Prostate gland (tissue), 2 donors: ENCODE measurements at regions not wholly inside any gene's neighbourhood (a gene's known extent, or its start where the extent isn't known, plus 50 kb on each side); places are given as distances from the start of the nearest gene placed in this dataset.

Source experiments
- DNase-seq: peaks from one replicate; pipeline ENCODE4 v3.0.0-alpha.2; 2019; ENCODE audit warnings: low spot score
- H3K27ac ChIP-seq, 2 donors: fragments of 200-600 bp; sonication (generic); 2 replicates each; pipeline ENCODE4 v1.5.1; 2017 to 2019
- H3K27me3 ChIP-seq: fragments of 200-600 bp; sonication (generic); replicated peaks from 2 replicates; pipeline ENCODE4 v1.5.1; 2019; ENCODE audit not compliant: insufficient read depth
- H3K36me3 ChIP-seq, 2 donors: fragments of 200-600 bp; sonication (generic); 1 replicate in 1 of 2; 2 replicates in 1 of 2; pipeline versions ENCODE4 v1.5.1 to v1.8.1; 2017 to 2019
- H3K4me1 ChIP-seq: fragments of 200-600 bp; sonication (generic); replicated peaks from 2 replicates; pipeline ENCODE4 v1.5.1; 2019
- H3K4me3 ChIP-seq, 2 donors: fragments of 200-600 bp; sonication (generic); 2 replicates each; pipeline ENCODE4 v1.5.1; 2017 to 2019
- H3K9me3 ChIP-seq: fragments of 200-600 bp; sonication (generic); 2 replicates; pipeline ENCODE4 v1.5.1; 2017
- CTCF ChIP-seq, 4 experiments: fragments of 200-600 bp in 2 of 4; fragments of 450-650 bp in 2 of 4; sonication (generic) in 2 of 4; IDR thresholded peaks; 1 replicate in 3 of 4; 2 replicates in 1 of 4; pipeline ENCODE4 v1.5.1; 2016 to 2019; ENCODE audit warnings: antibody characterized with exemption in 4 of 4, mild to moderate bottlenecking in 2 of 4, moderate library complexity in 2 of 4
- POLR2A ChIP-seq: fragments of 450-650 bp; IDR thresholded peaks from one replicate; pipeline ENCODE4 v1.6.1; 2016; ENCODE audit warnings: antibody characterized with exemption, mild to moderate bottlenecking
- POLR2AphosphoS5 ChIP-seq: sonication (generic); formaldehyde crosslinking; IDR thresholded peaks from one replicate; pipeline ENCODE4 v1.6.1; 2017; ENCODE audit warnings: antibody characterized with exemption
- WGBS: methylation state at CpG from one replicate; pipeline ENCODE4 v1.1.5; 2018; 5-methylcytosine and 5-hydroxymethylcytosine counted together
- intact Hi-C: fragments of 100-400 bp; cut with DNase I; formaldehyde crosslinking; loops from one replicate; pipeline ENCODE4 v1.14.2; 2022

- DNase-seq: no peak
- Histone ChIP-seq H3K27ac (peak overlapping the region; percentile 41 to 50), H3K4me1 (no peaks in the 10 kb centered on the region), H3K4me3 (no peak overlapping the region), H3K36me3 (no peaks in the 10 kb centered on the region), H3K9me3 (no peaks in the 10 kb centered on the region), H3K27me3 (no peaks in the 10 kb centered on the region)
- WGBS: 95% methylated on average over 7 of the region's 7 CpGs
- TF ChIP-seq POLR2A (no peak), POLR2AphosphoS5 (no peak), CTCF (IDR thresholded peaks at IDR 0.05) (no peak)
- intact Hi-C loops: no loop called here
Observed at GRCh38 chr1:234751678-234752077, 141.7 kb upstream of the IRF2BP2 start.

- intact Hi-C loops: no loop called here
- no peak for TF ChIP-seq CTCF (IDR thresholded peaks at IDR 0.05)
- TF ChIP-seq POLR2AphosphoS5: peak; percentile 87
- 54% methylated on average over 4 of the region's 4 CpGs for WGBS
- Histone ChIP-seq H3K4me1 (no peaks in the 10 kb centered on the region), H3K36me3 (no peaks in the 10 kb centered on the region), H3K27me3 (no peaks in the 10 kb centered on the region), H3K4me3 (no peak overlapping the region), H3K9me3 (no peaks in the 10 kb centered on the region), H3K27ac (peak overlapping the region; percentile 41 to 50)
- peak; percentile 43 for DNase-seq
Observed at GRCh38 chr1:234750922-234751627, 141.1 kb upstream of the IRF2BP2 start.

GRCh38 chr1:234748713-234749112 is 138.7 kb upstream of the IRF2BP2 start:
- H3K36me3 ChIP-seq: no peaks in the 10 kb centered on the region
- no peaks in the 10 kb centered on the region for H3K27me3 ChIP-seq
- peaks cover 5% of the 10 kb centered on the region for H3K4me1 ChIP-seq
- H3K27ac ChIP-seq: no peak overlapping the region
- DNase-seq: no peak
- no peaks in the 10 kb centered on the region for H3K9me3 ChIP-seq
- TF ChIP-seq CTCF (IDR thresholded peaks at IDR 0.05) (no peak), POLR2A (no peak), POLR2AphosphoS5 (no peak)
- WGBS: 100% methylated on average over 1 of the region's 1 CpG
- intact Hi-C loops: no loop called here
- H3K4me3 ChIP-seq: no peak overlapping the region

GRCh38 chr1:234748066-234748465 is 138.1 kb upstream of the IRF2BP2 start:
- H3K4me3 ChIP-seq: no peak overlapping the region
- no peak for DNase-seq
- H3K4me1 ChIP-seq: peaks cover 7% of the 10 kb centered on the region
- WGBS: 91% methylated on average over 7 of the region's 7 CpGs
- TF ChIP-seq POLR2AphosphoS5 (no peak), POLR2A (no peak), CTCF (IDR thresholded peaks at IDR 0.05) (no peak)
- H3K27ac ChIP-seq: no peak overlapping the region
- H3K36me3 ChIP-seq: no peaks in the 10 kb centered on the region
- no peaks in the 10 kb centered on the region for H3K27me3 ChIP-seq
- intact Hi-C loops: no loop called here
- H3K9me3 ChIP-seq: no peaks in the 10 kb centered on the region

GRCh38 chr1:234746798-234747196 is 136.8 kb upstream of the IRF2BP2 start:
- DNase-seq: no peak
- intact Hi-C loops: no loop called here
- 59% methylated on average over 9 of the region's 9 CpGs for WGBS
- H3K36me3 ChIP-seq: no peaks in the 10 kb centered on the region
- H3K27ac ChIP-seq: no peak overlapping the region
- H3K9me3 ChIP-seq: no peaks in the 10 kb centered on the region
- H3K4me3 ChIP-seq: no peak overlapping the region
- TF ChIP-seq CTCF (IDR thresholded peaks at IDR 0.05): no peak
- no peak for TF ChIP-seq POLR2AphosphoS5
- H3K27me3 ChIP-seq: no peaks in the 10 kb centered on the region
- H3K4me1 ChIP-seq: peaks cover 7% of the 10 kb centered on the region
